Frontal cortex (tissue), 3 donors: ENCODE measurements at regions not wholly inside any gene's neighbourhood (a gene's known extent, or its start where the extent isn't known, plus 50 kb on each side); places are given as distances from the start of the nearest gene placed in this dataset.
"Not testable (repeated sequence)": the region's sequence is repeated elsewhere in the genome, so short reads cannot be mapped to it uniquely, and the experiment has no call there.

Experiments used
- DNase-seq, 2 donors: peaks; one replicate each; pipeline ENCODE4 v3.0.0; 2012; ENCODE audit warnings: low spot score in 2 of 2
- FAIRE-seq: peaks from 2 replicates; lab custom pipeline; 2012; peaks lifted over from hg19 to GRCh38; lab: Jason Lieb, UNC
- donor health status: control.
- donor health status: control.
- donor health status: control.

DNA sequence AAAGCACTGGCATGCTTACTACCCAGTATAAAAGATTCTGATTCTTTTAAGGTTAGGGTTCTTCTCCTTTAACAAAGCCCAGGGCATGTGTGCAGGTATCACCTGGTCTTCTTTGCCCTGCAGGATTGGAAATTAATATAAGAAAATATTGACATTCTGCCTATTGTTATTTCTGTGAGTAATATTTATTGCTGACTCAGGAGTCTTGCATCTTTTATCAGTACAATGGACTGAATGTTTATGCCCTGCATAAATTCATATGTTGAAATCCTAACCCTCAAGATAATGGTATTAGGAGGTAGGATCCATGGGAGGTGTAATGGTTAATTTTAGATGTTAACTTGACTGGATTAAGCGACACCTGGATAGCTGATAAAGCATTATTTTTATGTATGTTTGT is 189.0 kb downstream of the LRRC70 start:
- no peak for FAIRE-seq

DNA sequence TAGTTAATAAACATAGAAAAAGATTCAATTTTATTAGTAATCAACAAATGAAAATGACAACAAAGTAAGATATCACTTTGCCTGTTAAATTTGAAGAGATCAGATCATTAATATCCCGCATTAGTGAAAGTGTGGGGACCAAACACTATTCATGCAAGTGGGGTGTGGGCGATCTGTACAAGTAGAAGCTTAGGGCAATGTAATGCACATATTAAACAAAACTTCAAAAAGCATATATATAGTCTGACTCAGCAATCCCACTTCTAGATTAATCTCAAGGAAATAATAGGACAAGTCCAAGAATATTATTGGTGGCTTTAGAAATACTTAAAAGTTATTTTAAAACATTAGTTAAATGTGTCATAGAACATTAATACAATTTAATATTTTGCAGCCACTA is 188.5 kb downstream of the LRRC70 start:
- FAIRE-seq (no peak), DNase-seq (no peak)

More for the DNA sequence above, 189.0 kb downstream of the LRRC70 start:
- no peak for DNase-seq

DNA sequence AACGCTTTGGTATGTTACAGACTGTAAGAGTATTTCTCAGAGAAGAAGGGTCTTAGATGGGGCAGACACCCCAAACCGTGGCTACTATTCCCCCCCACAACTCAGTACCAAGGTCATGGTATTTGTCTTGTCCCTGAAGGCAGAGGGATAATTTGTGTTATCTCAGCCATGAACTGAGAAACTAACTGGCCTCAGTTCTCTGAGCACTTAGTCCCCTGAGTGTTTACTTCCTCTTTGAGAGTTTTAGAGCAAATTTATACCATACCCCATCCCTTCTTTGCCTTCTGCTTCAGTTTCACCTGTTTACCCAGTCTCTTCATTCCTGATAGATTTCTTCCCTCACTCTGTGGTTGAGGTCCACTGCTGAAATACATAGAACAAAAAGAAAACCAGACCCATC is 183.9 kb downstream of the LRRC70 start:
- FAIRE-seq (no peak), DNase-seq (no peak)

DNA sequence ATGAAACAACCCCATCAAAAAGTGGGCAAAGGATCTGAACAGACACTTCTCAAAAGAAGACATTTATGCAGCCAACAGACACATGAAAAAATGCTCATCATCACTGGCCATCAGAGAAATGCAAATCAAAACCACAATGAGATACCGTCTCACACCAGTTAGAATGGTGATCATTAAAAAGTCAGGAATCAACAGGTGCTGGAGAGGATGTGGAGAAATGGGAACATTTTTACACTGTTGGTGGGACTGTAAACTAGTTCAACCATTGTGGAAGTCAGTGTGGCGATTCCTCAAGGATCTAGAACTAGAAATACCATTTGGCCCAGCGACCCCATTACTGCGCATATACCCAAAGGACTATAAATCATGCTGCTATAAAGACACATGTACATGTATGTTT is 179.1 kb downstream of the LRRC70 start:
- not testable (repeated sequence) for FAIRE-seq, DNase-seq

DNA sequence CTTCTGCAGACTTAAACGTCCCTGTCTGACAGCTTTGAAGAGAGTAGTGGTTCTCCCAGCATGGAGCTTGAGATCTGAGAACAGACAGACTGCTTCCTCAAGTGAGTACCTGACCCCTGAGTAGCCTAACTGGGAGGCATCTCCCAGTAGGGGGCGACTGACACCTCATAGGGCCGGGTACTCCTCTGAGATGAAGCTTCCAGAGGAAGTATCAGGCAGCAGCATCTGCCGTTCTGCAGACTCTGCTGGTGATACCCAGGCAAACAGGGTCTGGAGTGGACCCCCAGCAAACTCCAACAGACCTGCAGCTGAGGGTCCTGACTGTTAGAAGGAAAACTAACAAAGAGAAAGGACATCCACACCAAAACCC is 174.4 kb downstream of the LRRC70 start:
- not testable (repeated sequence) for DNase-seq, FAIRE-seq

DNA sequence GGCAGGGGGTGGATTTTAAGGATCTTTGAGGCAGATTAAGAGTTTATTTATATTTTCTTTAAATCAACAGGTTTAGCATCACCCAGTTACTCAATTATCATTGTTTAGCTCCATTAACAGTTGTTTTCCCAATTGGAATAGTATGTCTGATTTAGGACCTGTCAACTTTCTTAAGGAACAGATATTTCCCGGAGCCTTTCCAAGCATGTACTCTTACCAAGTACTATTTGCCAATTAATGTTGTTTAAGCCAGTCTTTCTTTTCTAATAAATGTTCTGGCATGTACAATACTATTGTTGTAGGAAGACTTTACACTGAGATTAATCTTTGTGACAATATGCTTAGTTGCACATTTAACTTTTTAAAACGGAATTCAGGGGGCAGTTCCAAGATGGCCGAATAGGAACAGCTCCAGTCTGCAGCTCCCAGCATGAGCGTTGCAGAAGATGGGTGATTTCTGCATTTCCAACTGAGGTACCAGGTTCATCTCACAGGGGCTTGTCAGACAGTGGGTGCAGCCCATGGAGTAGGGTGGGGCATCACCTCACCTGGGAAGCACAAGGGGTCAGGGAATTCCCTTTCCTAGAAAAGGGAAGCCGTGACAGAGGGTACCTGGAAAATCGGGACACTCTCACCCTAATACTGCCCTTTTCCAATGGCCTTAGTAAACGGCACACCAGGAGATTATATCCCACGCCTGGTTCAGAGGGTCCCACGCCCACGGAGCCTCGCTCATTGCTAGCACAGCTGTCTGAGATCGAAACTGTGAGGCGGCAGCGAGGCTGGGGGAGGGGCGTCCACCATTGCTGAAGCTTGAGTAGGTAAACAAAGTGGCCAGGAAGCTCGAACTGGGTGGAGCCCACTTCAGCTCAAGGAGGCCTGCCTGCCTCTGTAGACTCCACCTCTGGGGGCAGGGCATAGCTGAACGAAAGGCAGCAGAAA is 173.7 kb downstream of the LRRC70 start:
- FAIRE-seq, DNase-seq: not testable (repeated sequence)

DNA sequence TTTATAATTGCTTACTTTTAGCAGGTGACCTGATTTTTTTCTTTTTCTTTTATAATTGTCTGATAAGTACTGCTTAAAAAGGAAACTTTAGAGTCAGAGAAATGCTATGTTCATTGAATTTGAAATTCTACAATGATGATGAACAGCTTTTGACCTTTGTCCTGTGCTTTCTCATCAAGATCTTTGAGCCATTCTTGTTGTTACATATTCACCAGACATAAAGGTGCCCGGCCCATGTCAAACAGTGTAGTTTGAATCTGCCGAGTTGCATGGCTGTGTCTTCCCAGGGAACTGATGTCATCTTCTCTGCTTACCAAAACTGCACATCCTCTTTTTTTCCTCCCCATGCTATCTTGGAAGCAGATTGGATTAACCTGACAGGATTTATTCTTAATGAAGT is 163.6 kb downstream of the LRRC70 start:
- FAIRE-seq (no peak), DNase-seq (no peak)

DNA sequence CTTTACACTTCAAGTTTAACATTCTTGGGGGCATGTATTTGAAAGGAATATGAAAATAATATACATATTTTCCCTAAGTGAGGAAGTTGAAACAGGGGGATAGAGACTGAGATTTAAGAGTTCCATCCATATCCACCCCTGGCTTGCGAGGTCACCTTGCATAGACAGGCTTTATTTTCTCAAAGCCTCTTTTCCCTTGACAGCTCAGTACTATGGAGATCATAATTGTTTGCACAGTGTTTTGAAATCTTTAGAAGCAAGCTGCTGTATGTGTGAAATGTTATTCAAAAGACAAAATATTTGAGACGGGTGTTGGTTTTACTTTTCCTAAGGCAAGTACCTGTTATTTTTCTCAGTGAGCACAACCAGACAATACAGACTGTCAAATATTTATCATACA is 163.1 kb downstream of the LRRC70 start:
- no peak for DNase-seq
- no peak for FAIRE-seq

DNA sequence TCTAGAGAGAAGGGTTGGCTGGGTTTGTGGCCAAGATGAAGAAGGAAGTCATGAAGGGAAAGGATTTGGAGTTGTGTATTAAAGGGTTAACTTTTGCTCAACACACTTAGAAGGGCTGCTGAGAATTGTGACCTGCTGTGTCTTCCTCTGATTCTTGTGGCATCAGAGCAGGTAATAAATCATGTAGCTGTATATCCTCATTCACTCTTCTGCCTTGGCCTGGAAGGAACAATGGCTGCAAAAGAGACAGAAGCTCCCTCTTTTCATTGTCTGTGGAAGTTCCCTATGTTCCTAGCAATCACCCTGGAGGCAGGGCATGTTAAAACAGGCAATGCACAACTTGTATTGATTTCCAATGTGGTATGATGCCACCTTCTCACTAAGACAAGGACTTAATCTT is 159.1 kb downstream of the LRRC70 start:
- FAIRE-seq (no peak), DNase-seq (no peak)

DNA sequence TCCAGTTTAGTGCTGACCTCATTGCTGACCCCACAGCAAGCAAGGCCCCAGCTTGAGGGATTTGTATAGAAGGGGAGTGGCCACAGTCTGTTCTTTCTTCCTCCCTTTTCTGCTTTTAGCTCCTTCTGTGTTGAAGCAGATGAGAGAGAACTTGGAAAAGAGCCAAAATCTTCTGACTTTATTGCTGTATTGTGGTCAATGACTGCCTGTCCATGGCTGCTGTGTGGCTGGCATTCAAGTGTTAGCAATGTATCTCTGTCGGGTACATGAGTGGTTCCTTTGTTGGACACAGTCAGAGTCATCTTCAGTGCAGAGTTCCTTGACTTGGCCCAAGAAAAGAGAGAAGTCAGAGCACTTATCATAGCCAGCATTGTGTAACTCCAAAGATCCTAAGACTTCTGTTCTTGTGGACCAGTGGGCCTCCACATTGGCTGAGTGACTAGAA is 154.1 kb downstream of the LRRC70 start:
- no peak for FAIRE-seq
- peak in 1 of 2 donors; percentile 6 for DNase-seq

DNA sequence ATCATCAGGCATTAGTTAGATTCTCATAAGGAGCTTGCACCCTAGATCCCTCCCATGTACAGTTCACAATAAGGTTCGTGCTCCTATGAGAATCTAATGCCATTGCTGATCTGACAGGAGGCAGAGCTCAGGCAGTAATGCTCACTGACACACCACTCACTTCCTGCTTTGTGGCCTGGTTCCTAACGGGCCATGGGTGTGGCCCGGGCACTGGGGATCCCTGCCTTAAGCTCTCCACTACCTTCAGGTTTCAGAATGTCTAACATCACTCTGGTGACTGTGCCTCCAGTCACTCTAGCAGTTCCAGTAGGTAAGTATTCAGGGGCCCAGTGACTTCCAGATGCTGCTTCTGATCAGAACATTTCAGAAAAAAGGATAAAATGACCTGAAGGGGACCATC is 152.4 kb downstream of the LRRC70 start:
- FAIRE-seq (no peak), DNase-seq (no peak)

DNA sequence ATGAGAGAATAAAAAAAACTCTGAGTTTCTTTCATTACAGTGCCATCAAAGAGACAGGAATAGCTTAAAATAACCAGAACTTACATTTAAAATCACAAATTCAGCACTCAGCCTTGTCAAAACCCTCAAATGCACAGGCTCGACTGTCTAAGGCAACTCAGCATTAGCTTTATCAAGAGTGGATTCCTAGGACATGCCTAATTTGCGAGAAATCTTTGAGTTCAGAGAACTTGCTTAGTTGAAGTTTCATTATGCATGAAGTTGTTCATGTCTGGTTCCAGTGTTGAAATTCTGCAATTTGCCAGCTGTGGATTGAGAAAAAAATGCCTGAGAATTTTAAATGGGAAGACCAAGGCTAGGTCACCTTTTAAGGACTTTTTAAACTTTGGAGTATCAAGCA is 151.1 kb downstream of the LRRC70 start:
- FAIRE-seq (no peak), DNase-seq (no peak)

DNA sequence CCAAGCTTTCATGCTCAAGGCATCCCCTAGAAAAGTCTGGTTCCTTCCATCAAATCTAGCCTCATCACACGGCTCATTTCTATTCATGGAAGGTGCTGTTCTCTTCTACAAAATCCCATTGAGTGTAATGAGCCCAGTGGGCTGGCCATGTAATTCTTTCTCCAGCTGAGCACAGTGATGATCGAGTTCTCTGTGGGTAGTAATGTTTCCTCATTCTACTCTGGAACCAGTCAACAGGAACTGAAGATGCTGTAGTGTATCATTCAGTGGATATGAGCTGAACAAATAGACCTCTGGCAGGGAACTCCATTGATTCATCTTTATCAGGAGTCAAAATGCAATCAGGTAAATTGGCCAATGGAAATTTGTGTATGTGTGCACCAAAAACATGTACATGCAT is 149.2 kb downstream of the LRRC70 start:
- DNase-seq (no peak), FAIRE-seq (no peak)

DNA sequence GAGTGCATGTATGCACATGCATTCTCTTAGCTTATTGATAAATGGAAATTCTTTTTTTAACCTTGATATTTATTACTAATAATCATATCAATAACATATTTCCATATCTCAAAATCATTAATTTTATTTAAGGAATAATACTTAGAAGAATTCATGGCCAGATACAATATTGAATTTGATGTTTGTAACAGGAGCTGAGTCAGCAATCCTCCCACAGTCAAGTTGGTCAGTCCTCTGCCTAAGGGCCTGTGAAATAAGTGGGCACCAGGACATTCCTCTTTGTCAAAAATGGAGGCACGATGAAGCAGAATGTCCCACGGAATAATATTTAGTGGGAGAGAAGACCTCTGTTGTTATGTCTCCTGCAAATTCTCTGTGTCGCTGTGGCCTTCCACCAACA is 148.6 kb downstream of the LRRC70 start:
- FAIRE-seq = no peak
- DNase-seq = no peak

DNA sequence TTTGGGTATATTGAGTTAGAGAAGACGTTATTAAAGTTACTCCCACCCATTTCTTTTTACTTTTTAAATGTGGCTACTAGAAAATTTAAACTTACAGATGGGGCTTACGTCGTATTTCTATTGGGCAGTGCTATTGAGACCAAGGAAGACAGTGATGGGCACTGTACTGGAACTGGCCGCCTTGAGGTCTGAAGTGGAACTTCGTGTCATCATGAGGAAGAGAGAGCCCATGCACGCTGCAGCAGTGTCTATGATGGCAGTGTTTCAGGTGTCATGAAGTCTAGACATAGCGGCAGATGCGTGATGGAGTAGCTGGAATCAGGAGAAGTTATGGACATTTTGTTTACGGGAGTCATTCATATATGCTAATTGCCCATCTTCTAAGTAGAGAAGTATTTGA is 143.7 kb downstream of the LRRC70 start:
- FAIRE-seq (no peak), DNase-seq (no peak)

DNA sequence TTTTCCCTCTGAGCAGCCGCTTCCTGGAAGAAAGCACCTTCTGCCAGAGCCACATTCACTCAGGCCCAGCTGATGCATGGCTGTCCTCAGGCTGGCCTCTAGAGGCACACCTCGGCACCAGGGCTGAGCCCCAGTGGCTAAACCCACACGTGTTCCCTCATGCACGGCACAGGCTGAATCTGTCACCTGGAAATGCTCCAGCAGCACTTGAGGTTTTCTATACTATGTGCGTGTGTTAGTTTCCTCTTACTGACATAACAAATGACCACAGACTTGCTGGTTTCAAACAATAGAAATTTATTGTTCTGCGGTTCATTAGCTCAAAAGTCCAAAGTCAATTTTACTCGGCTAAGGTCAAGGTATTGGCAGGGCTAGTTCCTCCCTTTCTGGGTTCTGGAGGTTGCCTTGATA is 141.4 kb downstream of the LRRC70 start:
- DNase-seq = no peak
- FAIRE-seq = no peak

DNA sequence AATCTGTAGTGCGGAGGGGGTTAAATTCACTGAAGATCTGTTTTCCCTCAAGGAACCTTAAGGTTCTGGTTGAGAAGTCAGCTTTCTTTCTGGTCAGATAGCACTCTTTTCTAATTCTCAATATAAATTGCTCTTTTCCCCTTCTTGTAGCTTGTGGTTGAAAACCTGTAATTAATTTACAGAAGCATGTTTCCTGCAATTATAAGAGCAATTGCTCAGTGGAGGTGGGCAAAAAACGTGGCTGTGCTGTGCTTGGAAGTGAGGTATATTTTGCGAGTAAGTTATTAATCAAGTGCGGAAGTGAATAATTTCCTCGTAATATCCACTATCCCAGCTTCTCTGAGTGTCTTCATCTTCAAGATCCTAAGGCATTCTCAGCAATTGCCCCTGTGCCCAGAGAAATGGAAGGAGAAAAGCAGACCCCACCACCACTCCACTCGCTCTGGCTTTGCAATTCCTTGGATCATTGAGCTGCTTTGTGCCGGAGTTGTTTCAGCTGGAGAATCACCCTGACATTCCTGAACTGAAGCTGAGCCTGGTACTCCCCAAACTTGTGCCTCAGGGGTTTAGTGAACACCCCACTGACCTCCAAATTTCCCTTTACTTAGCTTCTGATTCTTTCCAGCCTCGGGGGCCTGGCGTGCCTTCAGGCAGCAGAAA is 140.6 kb downstream of the LRRC70 start:
- DNase-seq (no peak), FAIRE-seq (no peak)

DNA sequence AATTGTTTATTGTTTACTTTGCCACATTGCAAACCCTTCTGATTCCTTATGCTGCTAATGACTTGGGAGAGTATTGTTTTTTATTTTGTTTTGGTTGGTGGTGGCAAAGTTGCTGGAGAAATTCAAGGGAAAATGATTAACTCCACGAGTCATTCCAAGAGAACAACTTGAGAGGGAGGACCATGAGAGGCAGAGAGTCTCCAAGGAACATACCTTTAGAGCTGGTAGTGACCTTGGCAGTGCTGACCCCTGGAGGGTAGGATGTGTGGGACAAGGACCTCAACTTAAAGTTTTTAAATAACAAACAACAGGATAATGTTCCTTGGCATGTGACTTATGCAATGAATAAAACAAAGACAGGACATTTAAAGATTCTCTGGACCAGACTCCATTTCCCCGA is 139.7 kb downstream of the LRRC70 start:
- FAIRE-seq (no peak), DNase-seq (no peak)

DNA sequence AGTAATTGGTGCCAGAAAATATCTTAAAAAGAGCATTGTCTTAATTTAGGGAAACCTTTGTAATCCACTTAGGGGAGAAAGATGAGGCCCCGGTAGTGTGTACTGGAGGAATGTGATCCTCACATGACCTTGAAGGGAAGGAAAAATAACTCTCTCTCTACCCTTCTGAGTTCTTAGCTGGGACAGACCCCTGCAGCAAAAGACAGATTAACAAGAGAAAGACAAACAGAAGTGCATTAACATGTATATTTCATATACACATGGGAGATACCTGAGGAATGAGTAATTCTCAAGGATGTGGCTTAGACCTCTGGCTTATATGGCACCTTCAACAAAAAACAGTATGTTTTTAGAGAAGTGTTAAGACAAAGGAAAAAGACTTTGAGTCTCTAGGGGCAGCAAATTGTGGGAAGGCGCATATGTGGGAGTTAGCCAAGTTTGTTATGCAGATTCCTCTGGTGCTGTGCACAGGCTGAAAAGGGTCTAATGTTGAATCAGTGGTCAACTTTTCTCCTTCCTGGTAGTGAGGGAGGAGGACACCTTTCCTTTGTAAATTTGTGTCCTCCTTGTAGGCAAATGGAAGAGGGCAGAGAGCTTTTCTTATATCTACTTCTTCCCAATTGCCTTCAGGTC is 138.8 kb downstream of the LRRC70 start:
- no peak for FAIRE-seq
- no peak for DNase-seq

DNA sequence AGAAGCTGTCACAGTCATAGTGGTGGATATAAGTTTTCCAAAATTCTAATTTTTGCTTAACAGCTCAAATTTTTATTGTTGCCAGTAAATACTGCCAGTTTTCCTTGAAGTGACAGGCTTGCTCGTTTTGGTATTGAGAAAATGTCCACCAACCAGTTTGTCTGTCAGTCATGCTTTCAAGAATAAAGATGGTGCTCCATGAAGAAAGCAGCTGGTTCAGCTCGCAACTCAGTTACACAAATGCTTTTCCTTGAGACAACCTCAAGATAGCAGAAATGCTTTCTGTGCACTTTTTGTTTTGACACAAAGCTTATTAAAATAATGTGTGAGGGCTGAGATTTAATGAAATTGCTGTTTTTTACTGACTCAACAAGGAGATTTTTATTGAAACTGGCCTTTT is 135.7 kb downstream of the LRRC70 start:
- DNase-seq (no peak), FAIRE-seq (no peak)
